HepG2 (cell line): ENCODE measurements at regions not wholly inside any gene's neighbourhood (a gene's known extent, or its start where the extent isn't known, plus 50 kb on each side); places are given as distances from the start of the nearest gene placed in this dataset.

Experiments used
- ATAC-seq: fragments of 200-7000 bp; cut with Tn5 transposase; 3 replicates; pipeline ENCODE4 v1.9.1; 2020; ENCODE audit warnings: mild to moderate bottlenecking, moderate library complexity
- BruUV-seq: library from RNA; stranded (reverse); fragments of 400-500 nt; replicated peaks from 2 replicates; lab custom pipeline; 2021; lab: Mats Ljungman, UMichigan
- CTCF ChIA-PET: fragments of 300-600 bp; formaldehyde crosslinking; extraction: SDS; loops from one replicate; lab custom pipeline; 2021; ENCODE audit warnings: low total read pairs, inconsistent platforms, low intra/inter-chr PET ratio; lab: Yijun Ruan, JAX
- POLR2A ChIA-PET: fragments of 350-600 bp; sonication (Branson Sonifier 250); formaldehyde crosslinking; loops from one replicate; lab custom pipeline; 2020; ENCODE audit warnings: antibody characterized with exemption, inconsistent platforms; lab: Yijun Ruan, JAX
- DNase-seq: peaks from one replicate; pipeline ENCODE4 v3.0.0-alpha.2; 2015; ENCODE audit warnings: low spot score
- FAIRE-seq: peaks from 3 replicates; lab custom pipeline; 2011; peaks lifted over from hg19 to GRCh38; lab: Jason Lieb, UNC
- H2AFZ ChIP-seq: one replicate; pipeline ENCODE4 v1.6.1; 2011; ENCODE audit warnings: low read length, inconsistent platforms
- H3K27ac ChIP-seq: fragments of 300-600 bp; 3 replicates; pipeline ENCODE4 v1.8.0; 2011; ENCODE audit warnings: mixed run types, mild to moderate bottlenecking, mixed read lengths, low read length, inconsistent platforms; ENCODE audit not compliant: insufficient read depth; ENCODE audit errors: extremely low read length
- H3K27me3 ChIP-seq, 2 experiments: fragments of 200-600 bp in 1 of 2; 2 replicates in 1 of 2; 3 replicates in 1 of 2; pipeline versions ENCODE4 v1.6.0 to v1.8.0; 2011; ENCODE audit warnings: low read length in 2 of 2, mild to moderate bottlenecking in 2 of 2, moderate library complexity in 2 of 2, inconsistent platforms in 1 of 2; ENCODE audit not compliant: insufficient read depth in 2 of 2, control insufficient read depth in 1 of 2
- H3K36me3 ChIP-seq, 2 experiments: fragments of 200-600 bp in 1 of 2; replicated peaks in 1 of 2; 2 replicates in 1 of 2; 3 replicates in 1 of 2; pipeline versions ENCODE4 v1.5.1 to v1.8.0; 2011; ENCODE audit warnings: low read length in 2 of 2, inconsistent platforms in 1 of 2; ENCODE audit not compliant: insufficient read depth in 2 of 2, control insufficient read depth in 1 of 2
- H3K4me1 ChIP-seq: 2 replicates; pipeline ENCODE4 v1.5.1; 2012; ENCODE audit warnings: low read length, inconsistent platforms; ENCODE audit not compliant: insufficient read depth
- H3K4me2 ChIP-seq: 2 replicates; pipeline ENCODE4 v1.6.0; 2011; ENCODE audit warnings: low read depth, low read length, inconsistent platforms
- H3K4me3 ChIP-seq, 3 experiments: fragments of 200-600 bp in 1 of 3; sonication (generic), shearing (Covaris generic) in 1 of 3; replicated peaks in 1 of 3; 2 replicates each; pipeline ENCODE4 v1.5.1; 2011 to 2016; ENCODE audit warnings: low read length in 3 of 3, inconsistent platforms in 2 of 3, low read depth in 2 of 3, mild to moderate bottlenecking in 2 of 3, control low read depth in 1 of 3, mixed read lengths in 1 of 3; ENCODE audit not compliant: insufficient read depth in 1 of 3
- H3K79me2 ChIP-seq: one replicate; pipeline ENCODE4 v1.6.1; 2011; ENCODE audit warnings: low read length, inconsistent platforms; ENCODE audit not compliant: insufficient read depth
- H3K9ac ChIP-seq: 2 replicates; pipeline ENCODE4 v1.6.0; 2011; ENCODE audit warnings: mild to moderate bottlenecking, low read depth, low read length, inconsistent platforms; ENCODE audit not compliant: insufficient read depth
- H3K9me3 ChIP-seq: 2 replicates; pipeline ENCODE4 v1.5.1; 2012; ENCODE audit warnings: mild to moderate bottlenecking, low read length
- H4K20me1 ChIP-seq: 2 replicates; pipeline ENCODE4 v1.6.0; 2011; ENCODE audit warnings: inconsistent platforms, mild to moderate bottlenecking, low read length, moderate library complexity; ENCODE audit not compliant: insufficient read depth
- FOSL2 ChIP-seq: sonication (generic); formaldehyde crosslinking; IDR thresholded peaks from 2 replicates; pipeline ENCODE4 v1.4.0; 2020; ENCODE audit warnings: missing genetic modification reagents
- KIAA2018 ChIP-seq: sonication (generic); formaldehyde crosslinking; IDR thresholded peaks from 2 replicates; pipeline ENCODE4 v1.5.0; 2020; ENCODE audit warnings: mild to moderate bottlenecking, missing genetic modification reagents, borderline replicate concordance
- PHF5A ChIP-seq: IDR thresholded peaks from one replicate; pipeline ENCODE4 v1.6.1; 2018; ENCODE audit warnings: low read depth, missing genetic modification reagents; ENCODE audit not compliant: unreplicated experiment
- TCF12 ChIP-seq, 2 experiments: fragments of 450-650 bp in 1 of 2; sonication (generic) in 1 of 2; formaldehyde crosslinking in 1 of 2; IDR thresholded peaks; 2 replicates each; pipeline versions ENCODE4 v1.6.1 to v1.8.0; 2017 to 2022; ENCODE audit warnings: antibody characterized with exemption in 1 of 2, mild to moderate bottlenecking in 1 of 2, missing genetic modification reagents in 1 of 2, moderate library complexity in 1 of 2
- ZFP41 ChIP-seq: sonication (generic); formaldehyde crosslinking; IDR thresholded peaks from 2 replicates; pipeline ENCODE4 v1.4.0; 2020; ENCODE audit warnings: mild to moderate bottlenecking, missing genetic modification reagents, borderline replicate concordance
- ZNF142 ChIP-seq: sonication (generic); formaldehyde crosslinking; IDR thresholded peaks from 2 replicates; pipeline ENCODE4 v1.4.0; 2020; ENCODE audit warnings: missing genetic modification reagents
- ZNF431 ChIP-seq: sonication (generic); formaldehyde crosslinking; IDR thresholded peaks from 2 replicates; pipeline ENCODE4 v1.9.0; 2022; ENCODE audit warnings: missing genetic modification reagents, low read depth, mild to moderate bottlenecking, borderline replicate concordance
- ZNF441 ChIP-seq: sonication (generic); formaldehyde crosslinking; IDR thresholded peaks from 2 replicates; pipeline ENCODE4 v1.7.0; 2021; ENCODE audit warnings: missing genetic modification reagents, borderline replicate concordance
- ZNF572 ChIP-seq: sonication (generic); formaldehyde crosslinking; IDR thresholded peaks from 2 replicates; pipeline ENCODE4 v1.5.1; 2020; ENCODE audit warnings: mild to moderate bottlenecking, missing genetic modification reagents
- ZNF780A ChIP-seq: sonication (generic); formaldehyde crosslinking; IDR thresholded peaks from 2 replicates; pipeline ENCODE4 v1.8.0; 2022; ENCODE audit warnings: mild to moderate bottlenecking, missing genetic modification reagents, moderate library complexity
- WGBS: methylation state at CpG from one replicate; pipeline ENCODE4 v1.1.6; 2017; ENCODE audit warnings: low lambda C conversion rate; 5-methylcytosine and 5-hydroxymethylcytosine counted together
- in situ Hi-C: cut with HindIII; loops from 2 replicates; pipeline ENCODE4 v1.10.0; 2017; ENCODE audit warnings: low pct_unique_long_range_greater_than_20kb; ENCODE audit not compliant: extremely low pct_ligation_motif_present
- intact Hi-C: fragments of 100-400 bp; cut with micrococcal nuclease; formaldehyde crosslinking; loops from one replicate; pipeline ENCODE4 v1.10.0; 2022; ENCODE audit not compliant: unreplicated experiment

GRCh38 chr13:76329866-76330580, 556.2 kb downstream of the KCTD12 start:
- FAIRE-seq (no peak), ATAC-seq (no peak), DNase-seq (no peak)
- Histone ChIP-seq H3K27me3 (no peaks in the 10 kb centered on the region), H3K4me1 (no peaks in the 10 kb centered on the region), H3K9ac (no peak overlapping the region), H4K20me1 (no peaks in the 10 kb centered on the region), H3K27ac (no peak overlapping the region), H3K79me2 (no peaks in the 10 kb centered on the region), H3K4me3 (no peak overlapping the region), H3K36me3 (no peaks in the 10 kb centered on the region), H3K9me3 (no peaks in the 10 kb centered on the region), H2AFZ (no peak overlapping the region), H3K4me2 (no peak overlapping the region)
- TF ChIP-seq FOSL2 (CRISPR knock-in tag) (no peak), ZNF780A (CRISPR knock-in tag) (no peak), KIAA2018 (CRISPR knock-in tag) (no peak), ZNF441 (CRISPR knock-in tag) (no peak), ZNF572 (CRISPR knock-in tag) (no peak), ZFP41 (no peak), PHF5A (CRISPR knock-in tag) (no peak), ZNF142 (CRISPR knock-in tag) (no peak), TCF12 (IDR thresholded peaks at IDR 0.05) (no peak), TCF12 (CRISPR knock-in tag; IDR thresholded peaks at IDR 0.05) (no peak), ZNF431 (no peak)
- ChIA-PET POLR2A (no interaction called here), CTCF (no interaction called here)
- intact Hi-C loops: no loop called here
- 0% methylated on average over 2 of the region's 2 CpGs for WGBS
- BruUV-seq: no TSS peak
- in situ Hi-C loops: no loop called here
